ENCODE measurements at regions not wholly inside any gene's neighbourhood (a gene's known extent, or its start where the extent isn't known, plus 50 kb on each side); places are given as distances from the start of the nearest gene placed in this dataset.
"Not testable (repeated sequence)": the region's sequence is repeated elsewhere in the genome, so short reads cannot be mapped to it uniquely, and the experiment has no call there.

DNA sequence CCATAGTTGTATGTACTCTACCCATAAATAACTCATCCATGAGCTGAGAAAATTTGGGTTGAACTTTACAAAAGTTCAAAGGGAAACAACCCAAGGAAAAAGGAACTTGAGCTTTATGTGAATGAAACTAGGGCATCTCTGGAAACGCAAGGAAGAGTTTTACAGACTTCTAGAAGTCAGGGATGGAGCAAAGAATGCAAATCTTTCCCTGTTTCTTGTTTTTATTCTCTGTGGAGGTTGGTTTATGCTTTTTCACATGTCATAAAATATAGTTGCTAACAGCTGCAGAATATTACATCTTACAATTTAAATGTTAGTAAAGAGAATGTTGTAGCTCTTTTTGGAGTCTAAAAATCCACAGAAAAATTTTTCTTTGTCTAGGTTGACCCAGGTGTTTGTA is 754.1 kb downstream of the PCDH7 start:
- intact Hi-C loops (cut with micrococcal nuclease; ENCODE audit: unreplicated experiment) = no loop called here
- no TSS peak for BruUV-seq (replicated peaks)
- no peak for DNase-seq
- Mint-ChIP-seq H3K4me3 (ENCODE audit: low read depth, unreplicated experiment) (no peak overlapping the region), H3K4me1 (ENCODE audit: low read depth, unreplicated experiment) (no peaks in the 10 kb centered on the region), H3K9me3 (ENCODE audit: low read depth, unreplicated experiment) (peaks cover 7% of the 10 kb centered on the region), H3K36me3 (ENCODE audit: insufficient read depth, unreplicated experiment) (no peaks in the 10 kb centered on the region), H3K27me3 (ENCODE audit: unreplicated experiment) (no peaks in the 10 kb centered on the region), H3K27ac (ENCODE audit: unreplicated experiment) (no peak overlapping the region)
- CTCF ChIA-PET = no interaction called here
- TF ChIP-seq, protein P1, sequence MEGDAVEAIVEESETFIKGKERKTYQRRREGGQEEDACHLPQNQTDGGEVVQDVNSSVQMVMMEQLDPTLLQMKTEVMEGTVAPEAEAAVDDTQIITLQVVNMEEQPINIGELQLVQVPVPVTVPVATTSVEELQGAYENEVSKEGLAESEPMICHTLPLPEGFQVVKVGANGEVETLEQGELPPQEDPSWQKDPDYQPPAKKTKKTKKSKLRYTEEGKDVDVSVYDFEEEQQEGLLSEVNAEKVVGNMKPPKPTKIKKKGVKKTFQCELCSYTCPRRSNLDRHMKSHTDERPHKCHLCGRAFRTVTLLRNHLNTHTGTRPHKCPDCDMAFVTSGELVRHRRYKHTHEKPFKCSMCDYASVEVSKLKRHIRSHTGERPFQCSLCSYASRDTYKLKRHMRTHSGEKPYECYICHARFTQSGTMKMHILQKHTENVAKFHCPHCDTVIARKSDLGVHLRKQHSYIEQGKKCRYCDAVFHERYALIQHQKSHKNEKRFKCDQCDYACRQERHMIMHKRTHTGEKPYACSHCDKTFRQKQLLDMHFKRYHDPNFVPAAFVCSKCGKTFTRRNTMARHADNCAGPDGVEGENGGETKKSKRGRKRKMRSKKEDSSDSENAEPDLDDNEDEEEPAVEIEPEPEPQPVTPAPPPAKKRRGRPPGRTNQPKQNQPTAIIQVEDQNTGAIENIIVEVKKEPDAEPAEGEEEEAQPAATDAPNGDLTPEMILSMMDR (IDR thresholded peaks at IDR 0.05; ENCODE audit: unreplicated experiment) = no peak

- H3K27ac Mint-ChIP-seq (ENCODE audit: unreplicated experiment) = no peak overlapping the region
- no peaks in the 10 kb centered on the region for H3K36me3 Mint-ChIP-seq (ENCODE audit: insufficient read depth, unreplicated experiment)
- no TSS peak for BruUV-seq (replicated peaks)
- H3K27me3 Mint-ChIP-seq (ENCODE audit: unreplicated experiment) = no peaks in the 10 kb centered on the region
- no peak overlapping the region for H3K4me3 Mint-ChIP-seq (ENCODE audit: low read depth, unreplicated experiment)
- H3K4me1 Mint-ChIP-seq (ENCODE audit: low read depth, unreplicated experiment) = no peaks in the 10 kb centered on the region
- no peak for DNase-seq
- intact Hi-C loops (cut with micrococcal nuclease; ENCODE audit: unreplicated experiment) = no loop called here
- TF ChIP-seq, protein P1 (IDR thresholded peaks at IDR 0.05; ENCODE audit: unreplicated experiment) = no peak
- H3K9me3 Mint-ChIP-seq (ENCODE audit: low read depth, unreplicated experiment) = no peaks in the 10 kb centered on the region
- CTCF ChIA-PET = no interaction called here
Measured at GRCh38 chr4:31482691-31483090, 762.5 kb downstream of the PCDH7 start.

GRCh38 chr4:31499216-31499615 is 779.0 kb downstream of the PCDH7 start:
- peaks cover 12% of the 10 kb centered on the region for H3K9me3 Mint-ChIP-seq (ENCODE audit: low read depth, unreplicated experiment)
- H3K27me3 Mint-ChIP-seq (ENCODE audit: unreplicated experiment); H3K36me3 Mint-ChIP-seq (ENCODE audit: insufficient read depth, unreplicated experiment); CTCF ChIA-PET; H3K4me3 Mint-ChIP-seq (ENCODE audit: low read depth, unreplicated experiment); DNase-seq; BruUV-seq (replicated peaks); intact Hi-C loops (cut with micrococcal nuclease; ENCODE audit: unreplicated experiment); H3K4me1 Mint-ChIP-seq (ENCODE audit: low read depth, unreplicated experiment); H3K27ac Mint-ChIP-seq (ENCODE audit: unreplicated experiment): not testable (repeated sequence)

GRCh38 chr4:31516520-31516919 is 796.4 kb downstream of the PCDH7 start:
- intact Hi-C loops (cut with micrococcal nuclease; ENCODE audit: unreplicated experiment) = no loop called here
- no peaks in the 10 kb centered on the region for H3K36me3 Mint-ChIP-seq (ENCODE audit: insufficient read depth, unreplicated experiment)
- CTCF ChIA-PET = no interaction called here
- TF ChIP-seq, protein P1 (IDR thresholded peaks at IDR 0.05; ENCODE audit: unreplicated experiment) = no peak
- no peak overlapping the region for H3K4me3 Mint-ChIP-seq (ENCODE audit: low read depth, unreplicated experiment)
- no peak overlapping the region for H3K27ac Mint-ChIP-seq (ENCODE audit: unreplicated experiment)
- BruUV-seq (replicated peaks) = no TSS peak
- peaks cover 7% of the 10 kb centered on the region for H3K9me3 Mint-ChIP-seq (ENCODE audit: low read depth, unreplicated experiment)
- no peaks in the 10 kb centered on the region for H3K27me3 Mint-ChIP-seq (ENCODE audit: unreplicated experiment)
- H3K4me1 Mint-ChIP-seq (ENCODE audit: low read depth, unreplicated experiment) = no peaks in the 10 kb centered on the region
- no peak for DNase-seq

DNA sequence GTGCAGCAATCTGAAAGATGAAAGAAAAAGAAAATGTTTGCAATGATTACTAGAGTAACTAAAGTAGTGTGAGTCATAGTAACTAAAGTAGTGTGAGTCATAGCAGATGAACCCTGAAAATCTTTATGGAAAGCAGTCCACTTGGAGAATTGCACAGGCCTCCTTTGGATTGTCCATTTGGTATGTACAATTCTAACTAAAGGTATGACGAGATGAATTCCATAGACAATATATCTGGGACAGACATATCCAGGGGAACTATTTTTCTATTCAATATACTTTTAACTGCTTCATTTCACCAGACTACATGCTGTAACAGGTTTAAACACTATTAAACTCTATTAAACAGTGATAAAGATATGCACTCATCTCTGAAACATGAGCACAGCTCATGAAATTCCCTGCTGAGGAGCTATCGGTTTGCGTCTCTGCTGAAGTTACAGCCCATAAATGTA is 798.7 kb downstream of the PCDH7 start:
- no peaks in the 10 kb centered on the region for H3K36me3 Mint-ChIP-seq (ENCODE audit: insufficient read depth, unreplicated experiment)
- no peaks in the 10 kb centered on the region for H3K4me1 Mint-ChIP-seq (ENCODE audit: low read depth, unreplicated experiment)
- no peak overlapping the region for H3K4me3 Mint-ChIP-seq (ENCODE audit: low read depth, unreplicated experiment)
- peaks cover 10% of the 10 kb centered on the region for H3K9me3 Mint-ChIP-seq (ENCODE audit: low read depth, unreplicated experiment)
- TF ChIP-seq, protein P1 (IDR thresholded peaks at IDR 0.05; ENCODE audit: unreplicated experiment) = no peak
- no TSS peak for BruUV-seq (replicated peaks)
- DNase-seq = no peak
- no peak overlapping the region for H3K27ac Mint-ChIP-seq (ENCODE audit: unreplicated experiment)
- CTCF ChIA-PET = no interaction called here
- intact Hi-C loops (cut with micrococcal nuclease; ENCODE audit: unreplicated experiment) = no loop called here
- H3K27me3 Mint-ChIP-seq (ENCODE audit: unreplicated experiment) = no peaks in the 10 kb centered on the region

Data from Calu3 (cell line).